ENCODE measurements at regions not wholly inside any gene's neighbourhood (a gene's known extent, or its start where the extent isn't known, plus 50 kb on each side); places are given as distances from the start of the nearest gene placed in this dataset.
"Not testable (repeated sequence)": the region's sequence is repeated elsewhere in the genome, so short reads cannot be mapped to it uniquely, and the experiment has no call there.

DNA sequence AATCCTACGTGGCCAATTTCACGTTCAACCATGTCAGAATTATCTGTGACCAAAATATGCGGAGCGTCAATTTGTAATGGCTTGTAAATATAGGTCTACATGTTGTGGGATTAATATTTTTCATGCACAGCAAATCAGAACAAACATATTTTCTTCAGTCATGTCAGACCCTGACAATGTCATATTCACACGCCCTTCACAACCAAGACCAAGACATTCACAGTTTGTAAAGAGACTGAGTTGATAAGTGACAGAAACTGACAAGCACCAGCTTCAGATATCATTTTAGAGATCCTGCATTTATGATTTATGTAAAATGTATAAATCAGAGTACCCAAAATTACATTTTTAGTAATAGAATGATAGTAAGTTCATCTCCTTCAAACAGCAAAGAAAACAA is 57.3 kb upstream of the NOVA1 start:
- Mint-ChIP-seq H3K4me3 (no peak overlapping the region), H3K36me3 (no peaks in the 10 kb centered on the region), H3K4me1 (no peaks in the 10 kb centered on the region), H3K9me3 (peaks cover 0 to 20% (median 3%) of the 10 kb centered on the region in 7 donors), H3K27ac (no peak overlapping the region), H3K27me3 (no peaks in the 10 kb centered on the region)
- Histone ChIP-seq H3K9me3 (ENCODE audit: control insufficient read depth in 2 of 2, low read length in 2 of 2) (peaks cover 0 to 4% of the 10 kb centered on the region in 2 experiments), H3K4me1 (ENCODE audit: control insufficient read depth, insufficient read depth, low read length, poor library complexity, severe bottlenecking) (no peaks in the 10 kb centered on the region), H3K27ac (ENCODE audit: insufficient read depth, low read length, poor library complexity, severe bottlenecking) (no peak overlapping the region), H3K36me3 (ENCODE audit: control insufficient read depth, insufficient read depth, low read length) (no peaks in the 10 kb centered on the region), H3K27me3 (ENCODE audit: control insufficient read depth, insufficient read depth, low read length) (no peaks in the 10 kb centered on the region), H3K4me3 (ENCODE audit: low read depth, low read length) (no peak overlapping the region)
- ATAC-seq (ENCODE audit: low read depth in 2 of 2) (no peak), DNase-seq (no peak)

DNA sequence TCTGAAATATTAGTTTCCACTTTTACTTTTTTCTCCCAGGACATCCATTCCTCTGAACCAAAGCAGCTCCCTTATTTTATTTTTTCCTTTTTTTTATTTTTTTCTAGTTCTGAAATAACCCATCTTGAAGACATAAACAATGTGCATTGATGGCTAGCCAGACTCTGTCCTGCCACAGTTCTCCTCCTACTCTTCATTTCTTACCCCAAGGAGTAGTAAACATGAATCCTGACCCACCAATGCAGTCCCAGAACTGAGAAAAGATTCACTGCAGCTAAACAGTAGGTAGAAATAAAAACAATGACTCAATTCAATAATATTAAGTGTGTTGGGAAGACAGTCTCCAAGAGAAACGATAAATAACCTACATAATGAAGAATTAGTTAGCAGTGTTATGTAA is 65.7 kb upstream of the NOVA1 start:
- H3K4me1 ChIP-seq (ENCODE audit: control insufficient read depth, insufficient read depth, low read length, poor library complexity, severe bottlenecking) = no peaks in the 10 kb centered on the region
- H3K4me1 Mint-ChIP-seq = no peaks in the 10 kb centered on the region
- H3K9me3 ChIP-seq (ENCODE audit: control insufficient read depth in 2 of 2, low read length in 2 of 2) = peaks cover 5 to 8% of the 10 kb centered on the region in 2 experiments
- no peak overlapping the region for H3K27ac Mint-ChIP-seq
- no peaks in the 10 kb centered on the region for H3K27me3 ChIP-seq (ENCODE audit: control insufficient read depth, insufficient read depth, low read length)
- H3K36me3 Mint-ChIP-seq = no peaks in the 10 kb centered on the region
- H3K27ac ChIP-seq (ENCODE audit: insufficient read depth, low read length, poor library complexity, severe bottlenecking) = no peak overlapping the region
- DNase-seq (no peak), ATAC-seq (ENCODE audit: low read depth in 2 of 2) (no peak)
- H3K36me3 ChIP-seq (ENCODE audit: control insufficient read depth, insufficient read depth, low read length) = no peaks in the 10 kb centered on the region
- H3K4me3 ChIP-seq (ENCODE audit: low read depth, low read length) = no peak overlapping the region
- H3K4me3 Mint-ChIP-seq = no peak overlapping the region
- no peaks in the 10 kb centered on the region for H3K27me3 Mint-ChIP-seq
- peaks cover 0 to 30% (median 10%) of the 10 kb centered on the region in 7 donors for H3K9me3 Mint-ChIP-seq

DNA sequence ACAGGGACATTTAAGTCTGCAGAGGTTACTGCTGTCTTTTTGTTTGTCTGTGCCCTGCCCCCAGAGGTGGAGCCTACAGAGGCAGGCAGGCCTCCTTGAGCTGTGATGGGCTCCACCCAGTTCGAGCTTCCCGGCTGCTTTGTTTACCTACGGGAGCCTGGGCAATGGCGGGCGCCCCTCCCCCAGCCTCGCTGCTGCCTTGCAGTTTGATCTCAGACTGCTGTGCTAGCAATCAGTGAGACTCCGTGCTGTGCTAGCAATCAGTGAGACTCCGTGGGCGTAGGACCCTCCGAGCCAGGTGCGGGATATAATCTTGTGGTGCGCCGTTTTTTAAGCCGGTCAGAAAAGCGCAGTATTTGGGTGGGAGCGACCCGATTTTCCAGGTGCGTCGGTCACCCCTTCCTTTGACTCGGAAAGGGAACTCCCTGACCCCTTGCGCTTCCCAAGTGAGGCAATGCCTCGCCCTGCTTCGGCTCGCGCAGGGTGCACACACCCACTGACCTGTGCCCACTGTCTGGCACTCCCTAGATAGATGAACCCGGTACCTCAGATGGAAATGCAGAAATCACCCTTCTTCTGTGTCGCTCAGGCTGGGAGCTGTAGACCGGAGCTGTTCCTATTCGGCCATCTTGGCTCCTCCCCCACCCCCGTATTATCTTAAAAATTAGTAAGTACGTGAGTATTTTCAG is 81.0 kb upstream of the NOVA1 start:
- H3K4me3 Mint-ChIP-seq; H3K27ac Mint-ChIP-seq; H3K27me3 Mint-ChIP-seq; H3K4me3 ChIP-seq (ENCODE audit: low read depth, low read length); H3K36me3 Mint-ChIP-seq; H3K4me1 ChIP-seq (ENCODE audit: control insufficient read depth, insufficient read depth, low read length, poor library complexity, severe bottlenecking); H3K9me3 ChIP-seq (ENCODE audit: control insufficient read depth in 2 of 2, low read length in 2 of 2); H3K27ac ChIP-seq (ENCODE audit: insufficient read depth, low read length, poor library complexity, severe bottlenecking); ATAC-seq (ENCODE audit: low read depth in 2 of 2); H3K36me3 ChIP-seq (ENCODE audit: control insufficient read depth, insufficient read depth, low read length); H3K27me3 ChIP-seq (ENCODE audit: control insufficient read depth, insufficient read depth, low read length); DNase-seq; H3K4me1 Mint-ChIP-seq: not testable (repeated sequence)
- H3K9me3 Mint-ChIP-seq = peaks cover 0 to 21% (median 9%) of the 10 kb centered on the region in 7 donors

DNA sequence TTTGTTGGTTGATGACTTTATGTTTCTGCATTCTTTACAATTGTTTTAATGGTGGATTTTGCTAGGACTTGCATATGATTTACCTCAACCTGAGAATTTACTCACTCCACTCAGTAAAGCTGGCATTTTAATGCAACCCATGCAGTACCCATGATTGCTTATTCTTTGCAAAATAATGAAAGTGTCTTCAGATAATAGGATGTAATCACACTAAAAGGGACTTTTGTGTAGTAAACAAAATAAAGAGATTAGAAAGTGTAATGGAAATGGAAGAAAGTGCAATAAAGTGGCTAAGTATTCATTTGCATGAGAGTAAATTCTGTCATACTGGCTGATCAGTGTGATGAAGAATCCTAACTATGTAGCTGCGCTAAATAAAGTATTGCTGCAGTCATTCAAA is 87.6 kb upstream of the NOVA1 start:
- Histone ChIP-seq H3K4me3 (ENCODE audit: low read depth, low read length) (no peak overlapping the region), H3K36me3 (ENCODE audit: control insufficient read depth, insufficient read depth, low read length) (no peaks in the 10 kb centered on the region), H3K27me3 (ENCODE audit: control insufficient read depth, insufficient read depth, low read length) (no peaks in the 10 kb centered on the region), H3K4me1 (ENCODE audit: control insufficient read depth, insufficient read depth, low read length, poor library complexity, severe bottlenecking) (no peaks in the 10 kb centered on the region), H3K9me3 (ENCODE audit: control insufficient read depth in 2 of 2, low read length in 2 of 2) (peaks cover 2 to 14% of the 10 kb centered on the region in 2 experiments), H3K27ac (ENCODE audit: insufficient read depth, low read length, poor library complexity, severe bottlenecking) (no peak overlapping the region)
- Mint-ChIP-seq H3K27ac (no peak overlapping the region), H3K9me3 (peaks cover 3 to 23% (median 12%) of the 10 kb centered on the region in 7 donors), H3K4me3 (no peak overlapping the region), H3K27me3 (no peaks in the 10 kb centered on the region), H3K4me1 (no peaks in the 10 kb centered on the region), H3K36me3 (no peaks in the 10 kb centered on the region)
- no peak for DNase-seq
- no peak for ATAC-seq (ENCODE audit: low read depth in 2 of 2)

DNA sequence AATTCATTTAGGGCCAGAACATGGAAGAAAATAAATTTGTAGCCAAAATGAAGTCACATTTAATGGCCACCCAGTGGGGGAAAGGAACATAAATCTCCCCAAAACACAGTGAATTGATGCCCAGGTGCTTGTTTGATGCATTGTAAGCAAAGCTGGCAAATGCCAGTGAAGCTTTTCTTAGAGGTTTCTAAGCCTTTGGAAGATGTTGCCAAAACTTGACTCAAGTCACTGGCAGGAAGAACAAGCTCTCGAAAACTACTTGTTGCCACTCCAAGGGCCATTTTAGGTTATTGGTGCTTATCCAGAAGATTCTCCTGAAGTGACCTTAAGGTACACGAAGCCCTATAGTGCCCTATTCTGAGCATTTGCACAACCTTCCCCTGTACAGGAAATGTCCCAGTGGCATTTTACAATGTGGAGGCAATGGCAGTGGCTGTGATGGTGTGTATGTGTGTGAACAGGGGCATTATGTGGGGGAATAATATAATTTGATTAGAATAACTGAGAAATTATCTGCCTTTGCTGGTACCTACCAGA is 89.5 kb upstream of the NOVA1 start:
- Histone ChIP-seq H3K27me3 (ENCODE audit: control insufficient read depth, insufficient read depth, low read length) (no peaks in the 10 kb centered on the region), H3K4me1 (ENCODE audit: control insufficient read depth, insufficient read depth, low read length, poor library complexity, severe bottlenecking) (no peaks in the 10 kb centered on the region), H3K36me3 (ENCODE audit: control insufficient read depth, insufficient read depth, low read length) (no peaks in the 10 kb centered on the region), H3K9me3 (ENCODE audit: control insufficient read depth in 2 of 2, low read length in 2 of 2) (peaks cover 2 to 11% of the 10 kb centered on the region in 2 experiments), H3K27ac (ENCODE audit: insufficient read depth, low read length, poor library complexity, severe bottlenecking) (no peak overlapping the region), H3K4me3 (ENCODE audit: low read depth, low read length) (no peak overlapping the region)
- Mint-ChIP-seq H3K27me3 (no peaks in the 10 kb centered on the region), H3K36me3 (no peaks in the 10 kb centered on the region), H3K4me3 (no peak overlapping the region), H3K4me1 (no peaks in the 10 kb centered on the region), H3K27ac (no peak overlapping the region), H3K9me3 (peaks cover 3 to 24% (median 16%) of the 10 kb centered on the region in 7 donors)
- ATAC-seq (ENCODE audit: low read depth in 2 of 2) = no peak
- no peak for DNase-seq

DNA sequence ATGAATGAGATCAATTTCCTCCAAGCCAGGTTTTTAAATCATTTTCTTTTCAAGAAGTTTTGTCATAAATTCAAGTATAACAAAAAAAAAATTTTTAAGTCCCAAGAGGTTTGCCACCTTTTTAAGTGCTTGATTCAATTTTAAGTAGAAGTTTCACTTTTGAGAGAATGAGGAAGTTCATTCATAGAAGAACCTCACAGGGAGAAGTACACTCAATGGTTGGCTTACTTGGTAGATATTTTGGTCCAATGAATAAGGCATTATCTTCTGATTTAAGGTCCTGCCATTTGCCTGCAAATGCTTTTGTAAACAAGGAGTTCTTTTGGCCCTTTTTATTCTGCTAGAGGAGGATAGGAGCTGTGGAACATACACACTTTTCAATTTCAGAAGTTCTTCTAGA is 96.7 kb upstream of the NOVA1 start:
- no peak overlapping the region for H3K4me3 ChIP-seq (ENCODE audit: low read depth, low read length)
- H3K27ac ChIP-seq (ENCODE audit: insufficient read depth, low read length, poor library complexity, severe bottlenecking) = no peak overlapping the region
- H3K9me3 ChIP-seq (ENCODE audit: control insufficient read depth in 2 of 2, low read length in 2 of 2) = peaks cover 0 to 2% of the 10 kb centered on the region in 2 experiments
- no peaks in the 10 kb centered on the region for H3K27me3 Mint-ChIP-seq
- no peak overlapping the region for H3K4me3 Mint-ChIP-seq
- no peaks in the 10 kb centered on the region for H3K36me3 ChIP-seq (ENCODE audit: control insufficient read depth, insufficient read depth, low read length)
- no peaks in the 10 kb centered on the region for H3K27me3 ChIP-seq (ENCODE audit: control insufficient read depth, insufficient read depth, low read length)
- DNase-seq = no peak
- H3K9me3 Mint-ChIP-seq = peaks cover 0 to 26% (median 8%) of the 10 kb centered on the region in 7 donors
- H3K4me1 Mint-ChIP-seq = no peaks in the 10 kb centered on the region
- ATAC-seq (ENCODE audit: low read depth in 2 of 2) = no peak
- no peaks in the 10 kb centered on the region for H3K36me3 Mint-ChIP-seq
- no peak overlapping the region for H3K27ac Mint-ChIP-seq
- no peaks in the 10 kb centered on the region for H3K4me1 ChIP-seq (ENCODE audit: control insufficient read depth, insufficient read depth, low read length, poor library complexity, severe bottlenecking)

DNA sequence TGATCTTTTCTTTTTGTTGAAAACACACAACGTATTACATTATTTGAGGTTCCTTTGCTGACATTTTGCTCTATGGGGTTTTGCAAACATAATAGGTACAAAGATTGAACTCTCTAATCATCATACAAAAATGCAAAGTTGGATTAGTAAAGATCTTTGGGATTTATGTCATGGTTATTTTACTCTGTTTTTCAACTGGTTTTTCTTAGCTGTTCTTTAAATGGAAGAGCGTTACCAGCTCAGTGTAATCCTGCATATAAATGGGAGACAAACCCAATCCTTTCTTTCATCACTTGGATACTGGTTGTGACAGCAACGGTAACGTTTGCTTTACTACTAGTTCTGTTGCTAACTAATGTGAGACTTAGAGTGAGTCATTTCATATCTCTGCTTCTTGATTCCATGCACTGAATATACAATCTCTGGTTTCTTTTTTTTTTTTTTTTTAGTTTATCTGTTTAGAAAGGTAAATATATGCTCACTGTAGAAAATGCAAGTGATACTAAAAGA is 104.9 kb upstream of the NOVA1 start:
- H3K36me3 Mint-ChIP-seq = no peaks in the 10 kb centered on the region

More for the DNA sequence above, 104.9 kb upstream of the NOVA1 start:
- no peak overlapping the region for H3K4me3 ChIP-seq (ENCODE audit: low read depth, low read length)
- peaks cover 9 to 20% of the 10 kb centered on the region in 2 experiments for H3K9me3 ChIP-seq (ENCODE audit: control insufficient read depth in 2 of 2, low read length in 2 of 2)
- no peak for DNase-seq
- no peaks in the 10 kb centered on the region for H3K27me3 ChIP-seq (ENCODE audit: control insufficient read depth, insufficient read depth, low read length)
- no peak overlapping the region for H3K27ac ChIP-seq (ENCODE audit: insufficient read depth, low read length, poor library complexity, severe bottlenecking)
- no peaks in the 10 kb centered on the region for H3K36me3 ChIP-seq (ENCODE audit: control insufficient read depth, insufficient read depth, low read length)
- Mint-ChIP-seq H3K27ac (no peak overlapping the region), H3K4me1 (no peaks in the 10 kb centered on the region), H3K9me3 (peaks cover 0 to 31% (median 10%) of the 10 kb centered on the region in 7 donors), H3K4me3 (no peak overlapping the region), H3K27me3 (no peaks in the 10 kb centered on the region)
- no peaks in the 10 kb centered on the region for H3K4me1 ChIP-seq (ENCODE audit: control insufficient read depth, insufficient read depth, low read length, poor library complexity, severe bottlenecking)
- no peak for ATAC-seq (ENCODE audit: low read depth in 2 of 2)

Data from CD4-positive, CD25-positive, alpha-beta regulatory T cell (primary cell).